Esophagus muscularis mucosa (tissue), 3 donors: ENCODE measurements at regions not wholly inside any gene's neighbourhood (a gene's known extent, or its start where the extent isn't known, plus 50 kb on each side); places are given as distances from the start of the nearest gene placed in this dataset.

Source experiments
- POLR2AphosphoS5 ChIP-seq, 2 donors: sonication (generic); formaldehyde crosslinking; IDR thresholded peaks; one replicate each; pipeline ENCODE4 v1.6.1; 2017; ENCODE audit warnings: antibody characterized with exemption in 2 of 2
- TF ChIP-seq, protein P1 (sequence below), 3 experiments: fragments of 200-600 bp in 2 of 3; fragments of 450-650 bp in 1 of 3; sonication (generic) in 2 of 3; IDR thresholded peaks; one replicate each; pipeline ENCODE4 v1.5.1; 2017 to 2019; ENCODE audit warnings: antibody characterized with exemption in 3 of 3, mild to moderate bottlenecking in 2 of 3, moderate library complexity in 1 of 3

DNA sequence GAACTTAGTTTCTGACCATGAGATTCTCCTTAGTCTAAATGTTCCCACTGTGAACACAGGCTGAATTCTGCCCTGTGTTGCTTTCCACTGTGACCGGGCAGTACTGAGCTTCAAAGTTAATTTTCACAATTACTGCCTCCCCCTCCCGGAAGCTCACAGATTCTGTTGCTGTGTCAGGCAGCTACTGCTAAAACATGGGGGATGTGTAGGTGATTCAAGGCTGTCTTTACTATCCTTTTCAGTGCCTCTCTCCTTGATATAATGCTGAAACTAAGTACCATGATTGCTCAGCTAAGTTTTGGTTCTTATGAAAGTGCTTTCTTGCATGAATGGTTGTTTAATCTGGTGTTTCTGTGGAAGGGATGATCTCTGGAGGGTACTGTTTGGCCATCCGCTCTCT is 428.3 kb upstream of the NOVA1 start:
- TF ChIP-seq, protein P1, sequence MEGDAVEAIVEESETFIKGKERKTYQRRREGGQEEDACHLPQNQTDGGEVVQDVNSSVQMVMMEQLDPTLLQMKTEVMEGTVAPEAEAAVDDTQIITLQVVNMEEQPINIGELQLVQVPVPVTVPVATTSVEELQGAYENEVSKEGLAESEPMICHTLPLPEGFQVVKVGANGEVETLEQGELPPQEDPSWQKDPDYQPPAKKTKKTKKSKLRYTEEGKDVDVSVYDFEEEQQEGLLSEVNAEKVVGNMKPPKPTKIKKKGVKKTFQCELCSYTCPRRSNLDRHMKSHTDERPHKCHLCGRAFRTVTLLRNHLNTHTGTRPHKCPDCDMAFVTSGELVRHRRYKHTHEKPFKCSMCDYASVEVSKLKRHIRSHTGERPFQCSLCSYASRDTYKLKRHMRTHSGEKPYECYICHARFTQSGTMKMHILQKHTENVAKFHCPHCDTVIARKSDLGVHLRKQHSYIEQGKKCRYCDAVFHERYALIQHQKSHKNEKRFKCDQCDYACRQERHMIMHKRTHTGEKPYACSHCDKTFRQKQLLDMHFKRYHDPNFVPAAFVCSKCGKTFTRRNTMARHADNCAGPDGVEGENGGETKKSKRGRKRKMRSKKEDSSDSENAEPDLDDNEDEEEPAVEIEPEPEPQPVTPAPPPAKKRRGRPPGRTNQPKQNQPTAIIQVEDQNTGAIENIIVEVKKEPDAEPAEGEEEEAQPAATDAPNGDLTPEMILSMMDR (IDR thresholded peaks at IDR 0.05) = no peak
- no peak for TF ChIP-seq POLR2AphosphoS5 (IDR thresholded peaks at IDR 0.05)
